CD8-positive, alpha-beta memory T cell (primary cell): ENCODE measurements at regions not wholly inside any gene's neighbourhood (a gene's known extent, or its start where the extent isn't known, plus 50 kb on each side); places are given as distances from the start of the nearest gene placed in this dataset.

Experiments used
- CTCF ChIA-PET: fragments of 350-600 bp; sonication (Branson Sonifier 250); formaldehyde crosslinking; loops from one replicate; lab custom pipeline; 2021; ENCODE audit warnings: antibody characterized with exemption; lab: Charles Lee
- POLR2A ChIA-PET: fragments of 350-600 bp; sonication (Branson Sonifier 250); formaldehyde crosslinking; loops from one replicate; lab custom pipeline; 2021; ENCODE audit warnings: antibody characterized with exemption; lab: Charles Lee
- DNase-seq, 5 donors: peaks; one replicate each; pipeline versions ENCODE4 v3.0.0 to v3.0.0-alpha.2; 2020 to 2022; ENCODE audit warnings: mixed read lengths in 1 of 5
- H3K27ac ChIP-seq: one replicate; pipeline ENCODE4 v1.7.0; 2013; ENCODE audit warnings: low read depth, mild to moderate bottlenecking, low read length, moderate library complexity
- H3K27me3 ChIP-seq: 2 replicates; pipeline ENCODE4 v1.7.0; 2013; ENCODE audit warnings: low read length, mild to moderate bottlenecking; ENCODE audit not compliant: insufficient read depth, poor library complexity, severe bottlenecking
- H3K36me3 ChIP-seq: 2 replicates; pipeline ENCODE4 v1.7.0; 2013; ENCODE audit warnings: mild to moderate bottlenecking, low read length, moderate library complexity; ENCODE audit not compliant: insufficient read depth
- H3K4me1 ChIP-seq: 2 replicates; pipeline ENCODE4 v1.7.0; 2013; ENCODE audit warnings: mild to moderate bottlenecking, low read length, moderate library complexity; ENCODE audit not compliant: insufficient read depth
- H3K4me3 ChIP-seq: 2 replicates; pipeline ENCODE4 v1.7.0; 2013; ENCODE audit warnings: mild to moderate bottlenecking, low read length
- H3K9me3 ChIP-seq: 2 replicates; pipeline ENCODE4 v1.7.0; 2013; ENCODE audit warnings: mild to moderate bottlenecking, low read length
- H3K27ac Mint-ChIP-seq, 8 donors: one replicate each; pipeline ENCODE4 v1.8.0; 2020 to 2021; ENCODE audit warnings: mixed read lengths in 8 of 8, mild to moderate bottlenecking in 6 of 8, inconsistent platforms in 3 of 8, moderate library complexity in 3 of 8
- H3K27me3 Mint-ChIP-seq, 2 donors: one replicate each; pipeline ENCODE4 v1.8.0; 2020 to 2021; ENCODE audit warnings: mixed read lengths in 2 of 2, mild to moderate bottlenecking in 1 of 2, moderate library complexity in 1 of 2
- H3K36me3 Mint-ChIP-seq, 3 donors: one replicate each; pipeline ENCODE4 v1.8.0; 2020 to 2021; ENCODE audit warnings: mixed read lengths in 3 of 3, inconsistent platforms in 1 of 3, mild to moderate bottlenecking in 1 of 3
- H3K4me1 Mint-ChIP-seq, 3 donors: one replicate each; pipeline ENCODE4 v1.8.0; 2020 to 2021; ENCODE audit warnings: mixed read lengths in 3 of 3, inconsistent platforms in 1 of 3, mild to moderate bottlenecking in 1 of 3
- H3K4me3 Mint-ChIP-seq, 7 donors: one replicate each; pipeline ENCODE4 v1.8.0; 2020 to 2021; ENCODE audit warnings: mixed read lengths in 7 of 7, mild to moderate bottlenecking in 6 of 7, moderate library complexity in 4 of 7, inconsistent platforms in 2 of 7
- H3K9me3 Mint-ChIP-seq, 5 donors: one replicate each; pipeline ENCODE4 v1.8.0; 2020 to 2022; ENCODE audit warnings: mixed read lengths in 5 of 5, mild to moderate bottlenecking in 3 of 5, moderate library complexity in 2 of 5, inconsistent platforms in 1 of 5

DNA sequence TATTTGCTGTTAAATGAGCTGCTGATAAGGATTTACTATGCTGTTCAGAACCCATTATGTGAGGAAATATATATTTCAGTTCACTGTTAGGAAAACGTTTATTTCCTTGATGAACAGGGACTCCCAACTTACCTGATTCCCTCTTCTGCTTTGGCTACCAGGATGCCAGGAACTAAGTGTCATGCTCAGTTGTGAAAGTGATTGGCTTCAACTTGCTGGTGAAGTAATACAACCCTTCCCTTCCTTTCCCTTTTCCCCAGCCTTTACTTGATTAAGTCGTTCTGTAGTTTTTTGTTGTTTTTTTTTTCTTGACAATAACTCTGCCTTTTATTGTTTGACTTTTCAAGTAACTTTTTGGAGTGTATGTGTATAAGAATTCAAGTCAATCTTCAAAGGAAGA, 309.3 kb downstream of the DOCK8 start:
- H3K27me3 Mint-ChIP-seq: peaks cover 0 to 4% of the 10 kb centered on the region in 2 donors
- no peaks in the 10 kb centered on the region for H3K9me3 Mint-ChIP-seq
- no peak overlapping the region for H3K27ac ChIP-seq
- no peaks in the 10 kb centered on the region for H3K36me3 ChIP-seq
- peaks cover 0 to 2% (median 0%) of the 10 kb centered on the region in 3 donors for H3K36me3 Mint-ChIP-seq
- CTCF ChIA-PET: no interaction called here
- no peak overlapping the region for H3K27ac Mint-ChIP-seq
- DNase-seq: no peak
- H3K4me1 Mint-ChIP-seq: no peaks in the 10 kb centered on the region
- H3K4me3 ChIP-seq: no peak overlapping the region
- POLR2A ChIA-PET: no interaction called here
- no peaks in the 10 kb centered on the region for H3K9me3 ChIP-seq
- no peaks in the 10 kb centered on the region for H3K4me1 ChIP-seq
- H3K27me3 ChIP-seq: no peaks in the 10 kb centered on the region
- H3K4me3 Mint-ChIP-seq: no peak overlapping the region

DNA sequence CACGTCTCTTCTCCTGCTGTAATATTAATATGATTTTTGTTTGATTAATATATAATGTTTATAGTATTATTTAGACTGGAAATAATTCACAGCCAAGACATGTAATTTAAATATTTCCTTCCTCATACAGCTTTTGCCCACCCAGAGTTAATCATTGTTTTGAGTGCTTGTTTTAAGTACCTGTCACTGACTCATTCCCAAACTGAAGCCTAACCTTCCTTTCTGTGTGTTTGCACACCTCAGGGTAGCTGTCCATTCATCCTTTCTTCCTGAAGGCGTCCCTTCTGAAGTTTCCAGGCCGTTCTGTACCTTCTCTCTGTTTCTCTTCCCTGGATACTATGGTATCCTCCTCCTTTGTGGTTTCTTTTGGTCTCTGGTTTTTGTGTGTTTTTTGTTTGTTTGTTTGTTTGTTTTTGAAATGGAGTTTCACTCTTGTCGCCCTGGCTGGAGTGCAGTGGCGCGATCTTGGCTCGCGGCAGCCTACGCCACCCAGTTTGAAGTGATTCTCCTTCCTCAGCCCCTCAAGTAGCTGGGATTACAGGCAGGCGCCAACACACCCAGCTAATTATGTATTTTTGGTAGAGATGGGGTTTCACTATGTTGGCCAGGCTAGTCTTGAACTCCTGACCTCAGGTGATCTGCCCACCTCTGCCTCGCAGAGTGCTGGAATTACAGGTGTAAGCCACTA, 312.4 kb downstream of the DOCK8 start:
- H3K9me3 ChIP-seq: no peaks in the 10 kb centered on the region
- Mint-ChIP-seq H3K4me3 (no peak overlapping the region), H3K27ac (no peak overlapping the region), H3K9me3 (no peaks in the 10 kb centered on the region), H3K36me3 (peaks cover 0 to 3% (median 0%) of the 10 kb centered on the region in 3 donors), H3K4me1 (no peaks in the 10 kb centered on the region), H3K27me3 (peaks cover 4 to 8% of the 10 kb centered on the region in 2 donors)
- DNase-seq: no peak
- no peak overlapping the region for H3K4me3 ChIP-seq
- ChIA-PET POLR2A (no interaction called here), CTCF (no interaction called here)
- H3K36me3 ChIP-seq: no peaks in the 10 kb centered on the region
- no peaks in the 10 kb centered on the region for H3K27me3 ChIP-seq
- H3K27ac ChIP-seq: no peak overlapping the region
- no peaks in the 10 kb centered on the region for H3K4me1 ChIP-seq

DNA sequence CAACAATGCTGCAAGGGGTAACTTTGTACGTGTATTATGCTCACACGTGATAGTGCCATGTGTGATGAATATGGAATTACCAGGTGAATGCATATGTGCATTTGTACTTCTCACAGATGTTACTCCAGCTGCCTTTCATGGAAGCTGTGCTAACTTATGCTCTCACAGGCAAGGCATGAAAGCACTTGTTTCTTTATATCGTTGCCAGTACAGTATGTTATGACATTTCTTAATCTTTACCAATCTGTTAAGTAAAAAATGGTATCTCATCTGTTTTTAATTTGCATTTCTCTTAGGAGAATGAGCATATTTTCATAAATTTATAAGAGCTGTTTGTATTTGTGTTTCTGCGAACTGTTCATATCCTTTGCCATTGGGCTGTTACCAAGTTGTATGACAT, 311.8 kb upstream of the DMRT1 start:
- Histone ChIP-seq H3K36me3 (no peaks in the 10 kb centered on the region), H3K27me3 (no peaks in the 10 kb centered on the region), H3K9me3 (no peaks in the 10 kb centered on the region), H3K27ac (no peak overlapping the region), H3K4me3 (no peak overlapping the region), H3K4me1 (no peaks in the 10 kb centered on the region)
- Mint-ChIP-seq H3K9me3 (no peaks in the 10 kb centered on the region), H3K27ac (no peak overlapping the region), H3K27me3 (peaks cover 3 to 22% of the 10 kb centered on the region in 2 donors), H3K4me1 (no peaks in the 10 kb centered on the region), H3K4me3 (no peak overlapping the region), H3K36me3 (peaks cover 0 to 3% (median 0%) of the 10 kb centered on the region in 3 donors)
- CTCF ChIA-PET: no interaction called here
- DNase-seq: no peak
- POLR2A ChIA-PET: no interaction called here

DNA sequence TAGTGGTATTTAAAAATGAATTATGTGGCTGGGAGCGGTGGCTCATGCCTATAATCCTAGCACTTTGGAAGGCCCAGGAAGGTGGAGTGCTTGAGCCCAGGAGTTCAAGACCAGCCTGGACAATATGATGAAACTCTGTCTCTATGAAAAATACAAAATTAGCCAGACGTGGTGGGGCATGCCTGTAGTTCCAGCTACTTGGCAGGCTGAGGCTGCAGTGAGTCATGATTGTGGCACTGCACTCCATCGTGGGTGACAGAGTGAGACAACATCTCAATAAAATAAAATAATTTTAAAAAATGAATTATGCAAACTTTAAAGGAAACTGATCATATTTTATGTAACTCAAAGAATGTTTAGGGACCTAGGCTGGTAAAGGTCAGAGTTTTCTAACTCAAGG, 310.8 kb upstream of the DMRT1 start:
- Mint-ChIP-seq H3K9me3 (no peaks in the 10 kb centered on the region), H3K4me3 (no peak overlapping the region), H3K4me1 (no peaks in the 10 kb centered on the region), H3K27ac (no peak overlapping the region), H3K27me3 (peaks cover 3 to 27% of the 10 kb centered on the region in 2 donors), H3K36me3 (peaks cover 0 to 3% (median 0%) of the 10 kb centered on the region in 3 donors)
- Histone ChIP-seq H3K4me3 (no peak overlapping the region), H3K27ac (no peak overlapping the region), H3K36me3 (no peaks in the 10 kb centered on the region), H3K4me1 (no peaks in the 10 kb centered on the region), H3K9me3 (no peaks in the 10 kb centered on the region), H3K27me3 (no peaks in the 10 kb centered on the region)
- DNase-seq: no peak
- POLR2A ChIA-PET: no interaction called here
- CTCF ChIA-PET: no interaction called here

DNA sequence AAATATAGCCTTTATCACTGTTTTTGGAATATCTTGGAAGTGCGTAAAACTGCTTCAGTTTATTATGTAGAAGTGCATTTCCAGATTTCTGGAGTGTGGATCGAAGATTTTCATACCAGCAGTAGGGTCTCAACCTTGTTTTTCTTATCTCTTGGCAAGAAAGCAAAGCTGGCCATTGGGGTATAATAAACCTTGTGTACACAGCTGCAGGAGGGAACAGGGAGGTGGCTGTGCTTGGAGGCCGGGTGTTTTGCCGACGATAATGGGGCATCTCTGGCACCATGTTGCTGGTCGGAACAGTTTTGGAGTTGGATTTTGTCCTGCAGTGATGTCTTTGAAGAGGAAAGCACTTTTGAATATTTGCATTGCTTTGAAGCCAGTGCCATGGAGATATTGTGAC, 308.8 kb upstream of the DMRT1 start:
- no peaks in the 10 kb centered on the region for H3K9me3 Mint-ChIP-seq
- ChIA-PET CTCF (no interaction called here), POLR2A (no interaction called here)
- Histone ChIP-seq H3K4me1 (no peaks in the 10 kb centered on the region), H3K27me3 (no peaks in the 10 kb centered on the region), H3K9me3 (no peaks in the 10 kb centered on the region), H3K4me3 (no peak overlapping the region), H3K27ac (no peak overlapping the region), H3K36me3 (no peaks in the 10 kb centered on the region)
- peak overlapping the region in 1 of 8 donors; percentile 80 for H3K27ac Mint-ChIP-seq
- peaks cover 5 to 27% of the 10 kb centered on the region in 2 donors for H3K27me3 Mint-ChIP-seq
- no peak overlapping the region for H3K4me3 Mint-ChIP-seq
- DNase-seq: no peak
- H3K4me1 Mint-ChIP-seq: peaks cover 5 to 11% (median 11%) of the 10 kb centered on the region in 3 donors
- peaks cover 0 to 3% (median 0%) of the 10 kb centered on the region in 3 donors for H3K36me3 Mint-ChIP-seq

DNA sequence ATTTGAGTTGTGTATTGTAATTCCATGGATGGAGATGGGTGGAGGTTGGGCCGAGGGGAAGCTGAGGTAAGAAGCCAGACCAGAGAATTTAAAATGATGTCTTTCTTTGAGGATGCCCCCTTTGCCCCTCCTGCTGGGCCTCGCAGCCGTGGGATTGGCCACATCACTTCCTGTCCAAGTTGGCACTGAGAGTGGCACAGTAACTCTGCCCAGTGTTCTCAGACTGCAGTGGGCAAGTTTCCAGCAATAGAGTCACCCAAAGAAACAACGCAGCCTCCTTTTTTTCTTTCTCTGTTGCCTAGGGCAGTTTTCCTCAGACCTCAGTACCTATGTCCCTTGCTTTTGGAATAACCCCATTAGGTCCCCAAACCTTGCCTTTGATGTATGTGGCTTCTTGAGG, 306.6 kb upstream of the DMRT1 start:
- ChIA-PET CTCF (no interaction called here), POLR2A (no interaction called here)
- no peaks in the 10 kb centered on the region for H3K9me3 Mint-ChIP-seq
- no peaks in the 10 kb centered on the region for H3K27me3 ChIP-seq
- peaks cover 3 to 30% of the 10 kb centered on the region in 2 donors for H3K27me3 Mint-ChIP-seq
- no peaks in the 10 kb centered on the region for H3K4me1 ChIP-seq
- H3K9me3 ChIP-seq: no peaks in the 10 kb centered on the region
- H3K27ac ChIP-seq: no peak overlapping the region
- peaks cover 0 to 5% (median 4%) of the 10 kb centered on the region in 3 donors for H3K36me3 Mint-ChIP-seq
- peaks cover 5 to 11% (median 11%) of the 10 kb centered on the region in 3 donors for H3K4me1 Mint-ChIP-seq
- no peak for DNase-seq
- no peak overlapping the region for H3K4me3 Mint-ChIP-seq
- no peaks in the 10 kb centered on the region for H3K36me3 ChIP-seq
- no peak overlapping the region for H3K27ac Mint-ChIP-seq
- no peak overlapping the region for H3K4me3 ChIP-seq

DNA sequence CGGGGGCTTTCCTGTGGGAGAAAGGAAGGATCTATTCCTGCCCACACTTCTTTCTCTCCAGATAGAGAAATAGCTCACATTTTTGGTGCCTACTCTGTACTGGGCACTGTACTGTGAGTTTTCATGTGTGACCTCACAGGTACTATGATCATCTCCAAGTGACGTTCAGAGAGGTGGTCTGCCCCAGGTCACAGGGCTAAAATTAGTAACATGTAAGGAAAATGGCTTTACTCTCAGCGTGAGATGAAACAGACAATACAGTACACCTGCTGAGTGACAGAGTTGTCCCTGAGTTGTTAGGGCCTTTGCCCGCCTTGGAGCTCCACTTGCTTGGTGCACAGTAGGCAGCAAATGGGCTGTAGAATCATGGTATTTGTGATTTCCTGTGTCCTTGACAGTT, 306.1 kb upstream of the DMRT1 start:
- Mint-ChIP-seq H3K4me1 (peaks cover 5 to 11% (median 11%) of the 10 kb centered on the region in 3 donors), H3K9me3 (peaks cover 0 to 2% (median 0%) of the 10 kb centered on the region in 5 donors), H3K27me3 (peaks cover 3 to 32% of the 10 kb centered on the region in 2 donors), H3K36me3 (peaks cover 0 to 7% (median 4%) of the 10 kb centered on the region in 3 donors), H3K27ac (peak overlapping the region in 1 of 8 donors; percentile 52), H3K4me3 (no peak overlapping the region)
- H3K9me3 ChIP-seq: no peaks in the 10 kb centered on the region
- H3K27me3 ChIP-seq: no peaks in the 10 kb centered on the region
- H3K36me3 ChIP-seq: no peaks in the 10 kb centered on the region
- no peaks in the 10 kb centered on the region for H3K4me1 ChIP-seq
- no peak overlapping the region for H3K27ac ChIP-seq
- no peak for DNase-seq
- POLR2A ChIA-PET: no interaction called here
- no peak overlapping the region for H3K4me3 ChIP-seq
- CTCF ChIA-PET: no interaction called here

DNA sequence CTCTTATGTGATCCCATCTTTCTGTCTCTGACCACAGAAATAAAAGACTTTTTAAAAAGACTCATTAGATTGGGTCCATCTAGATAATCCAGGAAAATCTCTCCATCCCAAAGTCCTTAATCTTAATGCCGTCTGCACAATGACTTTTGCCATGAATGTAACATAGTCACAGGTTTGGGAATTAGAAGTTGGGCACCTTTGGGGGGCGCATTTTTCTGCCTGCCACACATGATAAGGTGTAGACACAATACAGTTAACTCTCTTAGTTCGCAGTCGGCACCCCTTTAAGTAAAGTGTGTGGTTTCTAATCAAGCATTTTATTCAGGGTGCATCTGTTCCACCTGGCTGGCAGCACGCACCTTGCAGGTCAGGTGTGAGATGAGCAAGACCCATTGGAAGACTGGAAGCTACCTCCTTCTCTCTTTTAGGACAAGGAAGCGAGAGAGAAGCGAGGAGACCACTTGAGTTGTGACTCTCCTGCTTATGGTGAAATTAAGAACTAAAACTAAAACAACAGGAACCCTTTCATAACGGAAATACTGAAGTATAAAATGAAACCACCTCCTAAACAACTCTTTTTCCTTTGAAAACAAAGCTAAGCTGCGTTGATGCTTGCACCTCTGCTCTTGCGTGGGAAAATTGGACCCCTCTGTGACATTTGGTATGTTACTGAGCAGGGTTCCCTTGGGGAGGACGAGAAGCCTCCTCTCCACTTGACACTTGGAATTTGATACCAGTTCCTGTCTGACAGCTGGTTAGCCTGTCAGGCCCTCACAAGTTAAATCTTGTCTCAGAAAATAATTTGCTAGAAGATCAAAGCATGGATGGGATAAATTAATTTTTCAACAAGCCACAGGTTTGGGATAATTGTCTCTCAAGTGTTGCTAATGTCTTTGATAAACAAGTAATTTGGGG, 304.6 kb upstream of the DMRT1 start:
- no peak for DNase-seq
- peaks cover 5 to 11% (median 11%) of the 10 kb centered on the region in 3 donors for H3K4me1 Mint-ChIP-seq
- CTCF ChIA-PET: no interaction called here
- H3K27me3 ChIP-seq: no peaks in the 10 kb centered on the region
- H3K36me3 Mint-ChIP-seq: peaks cover 0 to 7% (median 4%) of the 10 kb centered on the region in 3 donors
- POLR2A ChIA-PET: no interaction called here
- no peak overlapping the region for H3K27ac ChIP-seq
- peak overlapping the region in 5 of 7 donors; percentile 52 to 77 (median 66) for H3K4me3 Mint-ChIP-seq
- no peaks in the 10 kb centered on the region for H3K9me3 ChIP-seq
- H3K9me3 Mint-ChIP-seq: peaks cover 0 to 2% (median 0%) of the 10 kb centered on the region in 5 donors
- H3K36me3 ChIP-seq: no peaks in the 10 kb centered on the region
- H3K27me3 Mint-ChIP-seq: peaks cover 3 to 29% of the 10 kb centered on the region in 2 donors
- H3K4me1 ChIP-seq: no peaks in the 10 kb centered on the region
- peak overlapping the region in 4 of 8 donors; percentile 20 to 58 (median 47) for H3K27ac Mint-ChIP-seq
- H3K4me3 ChIP-seq: peak overlapping the region; percentile 15
